Ovary (tissue), 7 donors: ENCODE measurements at regions not wholly inside any gene's neighbourhood (a gene's known extent, or its start where the extent isn't known, plus 50 kb on each side); places are given as distances from the start of the nearest gene placed in this dataset.

Source experiments
- DNase-seq, 5 donors: peaks; one replicate each; pipeline ENCODE4 v3.0.0-alpha.2; 2019 to 2020
- H3K27ac ChIP-seq, 2 donors: fragments of 200-600 bp; one replicate each; pipeline versions ENCODE4 v1.5.1 to v1.8.0; 2019 to 2022
- H3K27me3 ChIP-seq: fragments of 200-600 bp; one replicate; pipeline ENCODE4 v1.8.0; 2022
- H3K36me3 ChIP-seq: fragments of 200-600 bp; sonication (generic); one replicate; pipeline ENCODE4 v1.5.1; 2019
- H3K4me1 ChIP-seq: one replicate; pipeline ENCODE4 v1.8.1; 2013; ENCODE audit warnings: mild to moderate bottlenecking, moderate library complexity; ENCODE audit not compliant: insufficient read depth
- H3K4me3 ChIP-seq: fragments of 200-600 bp; sonication (generic); one replicate; pipeline ENCODE4 v1.5.1; 2017
- H3K9me3 ChIP-seq, 2 donors: fragments of 200-600 bp in 1 of 2; sonication (generic) in 1 of 2; one replicate each; pipeline versions ENCODE4 v1.5.1 to v1.8.1; 2013 to 2019; ENCODE audit warnings: mild to moderate bottlenecking in 1 of 2, moderate library complexity in 1 of 2
- EP300 ChIP-seq: sonication (generic); formaldehyde crosslinking; IDR thresholded peaks from one replicate; pipeline ENCODE4 v1.6.1; 2017; ENCODE audit warnings: antibody characterized with exemption
- POLR2A ChIP-seq: fragments of 450-650 bp; IDR thresholded peaks from one replicate; pipeline ENCODE4 v1.6.1; 2017; ENCODE audit warnings: antibody characterized with exemption, mild to moderate bottlenecking, moderate library complexity
- WGBS, 3 donors: extraction: QIAGEN DNeasy Blood & Tissue Kit in 1 of 3; methylation state at CpG; one replicate each; pipeline versions ENCODE4 v1.1.5 to v1.1.7; 2013 to 2017; 5-methylcytosine and 5-hydroxymethylcytosine counted together
- intact Hi-C, 4 donors: fragments of 100-400 bp; cut with DNase I; formaldehyde crosslinking; loops; one replicate each; pipeline versions ENCODE4 v1.11.0 to v1.15.1; 2022 to 2023
- TF ChIP-seq, protein P1 (sequence below), 3 donors: fragments of 450-650 bp in 2 of 3; fragments of 200-600 bp in 1 of 3; IDR thresholded peaks; one replicate each; pipeline versions ENCODE4 v1.5.1 to v1.8.0; 2016 to 2022; ENCODE audit warnings: antibody characterized with exemption in 3 of 3, mild to moderate bottlenecking in 1 of 3
- donor health status: DM: no; HTN: no; CAD: no; lungs with moderate emphysema.
- donor health status: DM: no; HTN: no; CAD: no.
- donor health status: Bipolar disorder and iron deficiency.
- donor health status: DM: no; HTN: no; CAD: no.
- donor health status: DM: yes; HTN: yes; CAD: no.

DNA sequence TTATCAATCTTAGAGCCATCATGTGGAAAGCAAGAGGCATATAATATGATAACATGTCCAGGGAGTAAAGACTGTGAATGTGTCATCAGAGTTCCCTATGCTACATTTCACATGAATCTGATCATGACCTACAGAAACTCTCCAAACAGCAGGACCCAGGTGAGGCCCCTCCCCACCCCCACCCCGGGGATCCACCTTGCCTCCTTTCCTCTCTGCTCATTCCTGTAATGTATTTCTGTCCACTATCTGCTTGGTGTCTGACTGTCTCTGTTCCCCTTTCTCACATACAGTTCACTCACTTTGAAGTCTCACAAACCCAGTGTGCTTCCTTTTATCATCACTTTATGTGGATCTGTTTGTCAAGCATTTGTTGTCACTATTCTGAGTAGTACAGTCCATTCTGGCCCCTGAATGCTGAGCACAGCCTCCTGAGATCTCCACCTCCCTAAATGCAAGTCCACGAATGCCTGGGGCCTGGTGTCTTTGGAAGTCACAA lies 76.4 kb upstream of the SMARCA2 start:
- no peaks in the 10 kb centered on the region for H3K27me3 ChIP-seq
- TF ChIP-seq, protein P1, sequence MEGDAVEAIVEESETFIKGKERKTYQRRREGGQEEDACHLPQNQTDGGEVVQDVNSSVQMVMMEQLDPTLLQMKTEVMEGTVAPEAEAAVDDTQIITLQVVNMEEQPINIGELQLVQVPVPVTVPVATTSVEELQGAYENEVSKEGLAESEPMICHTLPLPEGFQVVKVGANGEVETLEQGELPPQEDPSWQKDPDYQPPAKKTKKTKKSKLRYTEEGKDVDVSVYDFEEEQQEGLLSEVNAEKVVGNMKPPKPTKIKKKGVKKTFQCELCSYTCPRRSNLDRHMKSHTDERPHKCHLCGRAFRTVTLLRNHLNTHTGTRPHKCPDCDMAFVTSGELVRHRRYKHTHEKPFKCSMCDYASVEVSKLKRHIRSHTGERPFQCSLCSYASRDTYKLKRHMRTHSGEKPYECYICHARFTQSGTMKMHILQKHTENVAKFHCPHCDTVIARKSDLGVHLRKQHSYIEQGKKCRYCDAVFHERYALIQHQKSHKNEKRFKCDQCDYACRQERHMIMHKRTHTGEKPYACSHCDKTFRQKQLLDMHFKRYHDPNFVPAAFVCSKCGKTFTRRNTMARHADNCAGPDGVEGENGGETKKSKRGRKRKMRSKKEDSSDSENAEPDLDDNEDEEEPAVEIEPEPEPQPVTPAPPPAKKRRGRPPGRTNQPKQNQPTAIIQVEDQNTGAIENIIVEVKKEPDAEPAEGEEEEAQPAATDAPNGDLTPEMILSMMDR (IDR thresholded peaks at IDR 0.05): no peak
- TF ChIP-seq EP300 (no peak), POLR2A (no peak)
- H3K4me1 ChIP-seq: no peaks in the 10 kb centered on the region
- intact Hi-C loops: no loop called here
- no peaks in the 10 kb centered on the region for H3K36me3 ChIP-seq
- 77 to 80% (median 80%) methylated on average over 2 of the region's 2 CpGs for WGBS, 3 donors
- H3K9me3 ChIP-seq: no peaks in the 10 kb centered on the region
- no peak overlapping the region for H3K4me3 ChIP-seq
- DNase-seq: no peak
- H3K27ac ChIP-seq: no peak overlapping the region

DNA sequence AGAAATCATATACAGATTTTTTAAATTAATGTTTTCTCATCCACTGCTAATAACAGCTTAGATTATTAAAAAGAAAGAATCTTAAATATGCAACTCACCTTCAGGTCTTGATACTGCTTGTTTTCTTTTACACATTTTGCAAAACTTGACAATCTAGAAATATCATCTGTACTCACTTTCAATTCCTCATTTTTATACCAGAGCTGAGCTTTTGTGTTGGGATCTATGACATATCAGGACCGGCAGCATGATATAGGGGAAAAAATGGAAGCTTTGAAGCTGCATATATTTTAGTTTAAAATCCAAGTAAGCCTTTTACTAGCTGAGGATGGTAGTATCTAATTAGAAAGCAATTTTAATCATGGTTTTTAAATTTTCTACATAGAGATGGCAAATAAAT lies 75.7 kb upstream of the SMARCA2 start:
- Histone ChIP-seq H3K4me3 (no peak overlapping the region), H3K4me1 (no peaks in the 10 kb centered on the region), H3K27me3 (no peaks in the 10 kb centered on the region), H3K27ac (no peak overlapping the region), H3K9me3 (no peaks in the 10 kb centered on the region), H3K36me3 (no peaks in the 10 kb centered on the region)
- TF ChIP-seq EP300 (no peak), POLR2A (no peak)
- TF ChIP-seq, protein P1 (IDR thresholded peaks at IDR 0.05): no peak
- no peak for DNase-seq
- WGBS, 3 donors: 88 to 94% (median 91%) methylated on average over 1 of the region's 1 CpG
- intact Hi-C loops: no loop called here

DNA sequence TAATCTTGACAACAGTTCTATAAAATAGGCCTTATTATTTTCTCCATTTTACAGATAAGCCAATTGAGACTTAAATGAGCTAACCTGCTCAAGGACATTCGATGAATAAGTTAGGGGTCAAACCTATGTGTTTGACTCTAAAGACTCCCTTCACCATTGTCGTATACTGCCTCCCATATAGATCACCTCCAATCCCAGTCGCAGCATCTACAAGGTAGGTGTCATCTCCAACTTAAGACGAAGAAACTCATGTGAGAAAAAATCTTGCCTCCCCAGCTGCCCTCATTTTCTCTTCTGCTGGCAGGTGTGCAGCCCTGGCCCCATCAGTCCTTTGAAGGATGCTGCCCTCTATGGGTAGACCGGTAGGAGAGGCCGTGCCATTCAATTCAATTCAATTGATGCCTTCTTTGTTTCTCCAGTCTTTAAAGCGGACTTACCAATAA lies 75.2 kb upstream of the SMARCA2 start:
- Histone ChIP-seq H3K9me3 (no peaks in the 10 kb centered on the region), H3K27me3 (no peaks in the 10 kb centered on the region), H3K27ac (no peak overlapping the region), H3K36me3 (no peaks in the 10 kb centered on the region), H3K4me1 (no peaks in the 10 kb centered on the region), H3K4me3 (no peak overlapping the region)
- intact Hi-C loops: loop anchor here in 1 of 4 donors (10.0 kb wide), 1 partner anchor 105 kb away; no protein-coding TSS in a partner anchor
- TF ChIP-seq EP300 (no peak), POLR2A (no peak)
- TF ChIP-seq, protein P1 (IDR thresholded peaks at IDR 0.05): no peak
- no peak for DNase-seq
- 52 to 58% (median 55%) methylated on average over 7 of the region's 7 CpGs for WGBS, 3 donors

DNA sequence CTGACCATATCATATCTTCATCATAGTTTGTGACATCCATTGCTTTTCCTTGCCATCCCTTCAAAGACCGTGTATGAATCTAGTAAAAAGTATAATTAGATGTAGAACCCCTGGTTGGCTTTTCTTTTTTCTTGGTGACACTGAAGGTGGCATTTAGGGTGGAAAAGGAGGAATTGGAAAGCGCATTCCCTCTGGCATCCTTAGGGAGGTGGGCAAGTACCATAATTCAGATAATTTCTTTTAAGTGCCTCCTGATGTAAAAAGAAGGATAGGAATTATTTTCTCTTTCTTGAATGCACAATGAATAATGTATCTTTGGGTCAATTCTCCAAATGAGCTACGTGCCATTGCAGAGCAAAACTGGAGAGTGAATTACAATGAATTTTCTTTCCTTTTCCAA lies 73.2 kb upstream of the SMARCA2 start:
- no peak for DNase-seq
- H3K27me3 ChIP-seq: no peaks in the 10 kb centered on the region
- intact Hi-C loops: loop anchor here in 1 of 4 donors (10.0 kb wide), 1 partner anchor 103 kb away; no protein-coding TSS in a partner anchor
- TF ChIP-seq POLR2A (no peak), EP300 (no peak)
- TF ChIP-seq, protein P1 (IDR thresholded peaks at IDR 0.05): peak in 1 of 3 donors; percentile 26
- H3K4me1 ChIP-seq: no peaks in the 10 kb centered on the region
- H3K27ac ChIP-seq: no peak overlapping the region
- H3K4me3 ChIP-seq: no peak overlapping the region
- no peaks in the 10 kb centered on the region for H3K36me3 ChIP-seq
- H3K9me3 ChIP-seq: no peaks in the 10 kb centered on the region
- WGBS, 3 donors: 59 to 73% (median 70%) methylated on average over 3 of the region's 3 CpGs
